ENCODE measurements at regions not wholly inside any gene's neighbourhood (a gene's known extent, or its start where the extent isn't known, plus 50 kb on each side); places are given as distances from the start of the nearest gene placed in this dataset.
"Not testable (repeated sequence)": the region's sequence is repeated elsewhere in the genome, so short reads cannot be mapped to it uniquely, and the experiment has no call there.

DNA sequence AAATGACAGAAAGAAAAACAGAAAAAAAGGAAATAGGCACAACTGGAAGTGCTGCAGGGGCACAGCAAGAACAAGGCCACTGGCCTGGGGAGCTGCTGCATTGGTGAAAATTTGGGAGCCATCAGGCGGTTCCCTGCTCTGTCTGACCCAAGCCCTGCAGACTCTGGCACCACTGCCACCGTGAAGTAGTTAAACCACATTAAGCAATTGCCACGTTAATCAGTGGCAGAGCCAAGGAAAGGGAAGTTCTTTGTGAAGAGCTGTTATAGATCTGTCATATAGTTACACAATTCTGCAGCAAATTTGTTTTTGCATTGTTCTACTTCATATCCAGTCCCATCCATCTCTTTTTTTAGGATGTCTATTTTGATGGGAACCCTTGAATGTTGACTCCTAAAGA is 915.3 kb downstream of the FSCB start:
- no peak for DNase-seq (ENCODE audit: low read depth)

DNA sequence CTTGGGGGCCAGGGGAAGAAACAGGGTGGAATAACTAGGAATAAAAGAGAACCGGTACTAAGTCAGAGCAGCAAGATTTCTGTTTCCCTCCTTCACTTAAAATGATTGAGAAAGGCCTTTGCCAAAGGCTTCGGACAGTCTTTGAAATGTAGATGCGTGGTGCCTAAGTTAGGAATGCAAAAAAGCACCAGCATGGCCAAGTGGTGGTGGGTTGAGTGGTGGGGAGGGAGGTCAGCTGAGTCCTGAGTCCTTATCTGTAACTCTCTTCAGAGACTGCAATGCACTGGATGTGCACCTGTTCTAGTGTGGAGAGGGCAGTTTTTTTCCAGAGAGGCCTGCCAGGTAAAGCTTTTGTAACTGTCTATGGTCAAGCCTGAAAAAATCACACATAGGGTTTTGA is 919.9 kb downstream of the FSCB start:
- DNase-seq (ENCODE audit: low read depth): no peak

DNA sequence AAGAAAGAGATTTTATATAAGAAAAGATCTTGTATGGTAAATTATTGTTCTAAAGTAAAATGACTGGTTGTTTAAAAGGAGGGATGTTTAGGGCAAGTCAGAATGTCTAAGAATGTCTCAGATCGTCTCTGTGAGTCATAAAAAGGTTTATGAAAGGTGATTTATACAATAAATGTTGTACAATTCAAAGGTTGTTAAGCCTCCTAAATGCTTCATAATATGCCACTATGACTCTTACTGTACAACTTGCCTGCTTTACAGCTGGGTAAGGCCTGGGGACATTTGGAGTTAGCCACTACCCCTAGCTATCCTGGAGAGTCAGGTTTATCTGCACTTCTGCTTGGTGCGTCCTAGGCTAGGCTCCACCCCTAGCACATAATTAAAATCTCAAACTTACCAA is 927.4 kb downstream of the FSCB start:
- DNase-seq (ENCODE audit: low read depth): no peak

DNA sequence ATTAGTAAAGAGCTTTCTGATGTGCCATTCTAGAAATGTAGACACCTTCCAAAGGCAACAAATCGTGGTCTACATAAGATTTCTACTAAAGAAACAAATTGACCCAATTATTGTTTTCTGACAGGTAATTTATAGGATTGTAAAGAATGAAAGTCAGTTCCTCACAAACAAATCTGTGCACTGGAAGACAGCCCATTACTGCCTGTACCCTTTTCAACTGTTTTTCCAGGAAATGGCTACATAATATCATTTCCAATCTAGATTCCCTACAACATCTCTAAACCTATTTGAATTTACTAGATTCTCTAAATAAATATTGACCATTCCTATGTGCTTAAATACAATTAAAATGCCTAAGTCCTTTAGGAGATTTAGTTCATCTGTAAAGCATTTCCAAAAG is 939.1 kb downstream of the FSCB start:
- no peak for DNase-seq (ENCODE audit: low read depth)

DNA sequence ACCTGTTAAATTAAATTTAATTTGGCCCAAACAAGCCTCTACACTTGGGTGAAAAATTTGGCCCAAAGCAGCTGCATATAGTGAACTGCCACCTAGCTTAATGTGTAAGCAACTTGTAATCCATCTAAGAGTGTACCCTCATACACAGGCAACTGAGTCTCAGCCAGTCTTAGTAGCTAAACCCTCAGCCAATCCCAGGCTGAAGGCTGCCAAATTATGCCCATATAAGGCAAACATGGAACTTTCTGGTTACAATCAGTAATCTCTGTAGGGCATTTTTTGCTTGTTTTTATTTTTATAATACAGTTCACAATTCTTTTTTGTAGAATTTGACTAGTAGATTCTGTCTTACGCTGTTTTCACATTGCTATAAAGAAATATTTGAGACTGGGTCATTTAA is 958.7 kb downstream of the FSCB start:
- DNase-seq (ENCODE audit: low read depth): no peak

DNA sequence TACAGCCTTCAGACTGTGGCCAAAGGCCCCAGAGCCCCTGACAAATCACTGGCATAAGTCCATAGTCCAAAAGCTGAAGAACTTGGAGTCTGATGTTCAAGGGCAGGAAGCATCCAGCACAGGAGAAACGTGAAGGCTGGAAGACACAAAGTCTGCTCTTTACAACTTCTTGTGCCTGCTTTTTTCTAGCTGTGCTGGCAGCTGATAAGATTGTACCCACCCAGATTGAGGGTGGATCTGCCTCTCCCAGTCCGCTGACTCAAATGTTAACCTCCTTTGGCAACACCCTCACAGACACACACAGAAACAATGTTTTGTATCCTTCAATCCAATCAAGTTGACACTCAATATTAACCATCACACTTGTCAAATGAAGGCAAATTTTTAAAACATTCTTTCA is 959.5 kb downstream of the FSCB start:
- DNase-seq (ENCODE audit: low read depth): not testable (repeated sequence)

DNA sequence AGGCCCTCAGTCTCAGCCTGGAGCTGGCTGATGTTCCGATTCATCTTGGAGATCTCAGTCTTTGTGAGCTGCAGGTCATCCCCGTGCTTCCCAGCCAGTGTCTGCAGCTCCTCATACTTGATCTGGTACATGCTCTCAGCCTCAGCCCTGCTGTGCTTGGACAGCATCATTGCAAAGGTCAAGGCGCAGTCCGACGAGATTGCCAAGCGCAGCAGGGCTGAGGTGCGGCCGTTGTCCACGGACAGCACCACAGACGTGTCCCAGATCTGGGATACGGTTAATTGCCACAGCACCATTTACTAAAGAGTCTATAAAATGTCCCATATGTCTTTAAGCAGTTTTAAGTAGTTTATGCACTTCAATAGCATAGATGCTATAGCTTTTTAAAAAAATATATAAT is 965.7 kb downstream of the FSCB start:
- no peak for DNase-seq (ENCODE audit: low read depth)

DNA sequence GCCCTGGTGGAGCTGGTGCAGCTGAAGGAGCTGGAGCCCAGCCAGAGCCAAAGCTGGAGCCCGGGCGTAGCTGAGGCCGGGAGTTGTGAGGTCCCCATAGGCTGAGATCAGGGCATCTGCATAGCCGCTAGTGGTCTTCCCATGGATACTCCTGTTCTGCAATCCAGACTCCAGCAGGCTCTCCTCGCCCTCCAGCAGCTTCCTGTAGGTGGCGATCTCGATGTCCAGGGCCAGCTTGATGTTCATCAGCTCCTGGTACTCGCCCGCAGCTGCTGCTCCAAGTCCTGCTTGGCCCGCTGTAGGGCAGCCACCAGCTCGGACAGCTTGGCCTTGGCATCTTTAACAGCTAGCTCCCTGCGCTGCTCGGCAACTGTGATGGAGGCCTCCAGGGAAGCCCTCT is 966.1 kb downstream of the FSCB start:
- peak; percentile 55 for DNase-seq (ENCODE audit: low read depth)

DNA sequence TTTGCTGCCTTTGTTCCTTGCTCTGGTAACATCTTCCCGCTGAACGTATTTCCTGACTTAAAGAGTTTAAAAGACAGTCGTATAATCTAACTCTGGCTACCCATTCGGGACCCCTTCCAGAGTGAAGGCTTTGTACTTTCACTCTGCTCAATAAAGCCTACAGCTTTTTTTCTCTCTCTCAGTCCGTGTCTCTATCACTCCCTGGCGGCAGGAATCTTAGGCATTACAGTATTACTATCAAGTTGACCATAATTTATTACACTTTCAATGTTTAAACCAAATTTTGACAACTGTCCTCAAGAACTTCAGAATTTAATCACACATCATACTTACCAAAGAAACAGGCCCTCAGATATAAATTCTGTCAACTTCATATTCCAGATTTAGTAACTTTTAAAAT is 967.9 kb downstream of the FSCB start:
- DNase-seq (ENCODE audit: low read depth): peak; percentile 51

DNA sequence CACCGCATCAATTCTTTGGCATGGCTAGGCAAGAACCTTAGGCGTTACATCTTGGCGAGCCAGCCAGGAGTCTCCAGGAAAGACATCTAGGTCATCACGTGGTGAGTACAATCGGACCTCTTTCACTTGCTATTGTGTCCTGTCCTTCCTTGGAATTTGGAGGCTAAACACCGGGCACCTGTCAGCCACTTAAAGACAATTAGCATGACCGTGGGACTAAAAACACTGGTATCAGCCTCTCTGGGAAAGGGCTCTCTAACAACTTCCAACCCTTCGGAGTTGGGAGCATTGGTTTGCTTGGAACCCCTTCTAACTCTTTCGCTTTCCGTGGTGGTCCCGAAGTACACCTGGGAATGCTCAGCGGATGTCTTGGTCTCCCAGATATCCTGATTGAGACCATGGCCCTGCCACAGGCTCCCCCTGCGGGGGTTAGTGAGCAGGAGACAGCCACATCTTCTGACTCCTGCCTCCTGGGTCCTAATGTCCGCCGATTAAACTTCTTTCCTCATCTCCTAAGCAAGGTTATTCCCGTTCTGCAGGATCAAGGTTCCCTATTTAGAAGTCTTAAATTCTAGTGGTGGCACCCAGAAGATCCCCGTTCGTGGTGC is 971.7 kb downstream of the FSCB start:
- no peak for DNase-seq (ENCODE audit: low read depth)

DNA sequence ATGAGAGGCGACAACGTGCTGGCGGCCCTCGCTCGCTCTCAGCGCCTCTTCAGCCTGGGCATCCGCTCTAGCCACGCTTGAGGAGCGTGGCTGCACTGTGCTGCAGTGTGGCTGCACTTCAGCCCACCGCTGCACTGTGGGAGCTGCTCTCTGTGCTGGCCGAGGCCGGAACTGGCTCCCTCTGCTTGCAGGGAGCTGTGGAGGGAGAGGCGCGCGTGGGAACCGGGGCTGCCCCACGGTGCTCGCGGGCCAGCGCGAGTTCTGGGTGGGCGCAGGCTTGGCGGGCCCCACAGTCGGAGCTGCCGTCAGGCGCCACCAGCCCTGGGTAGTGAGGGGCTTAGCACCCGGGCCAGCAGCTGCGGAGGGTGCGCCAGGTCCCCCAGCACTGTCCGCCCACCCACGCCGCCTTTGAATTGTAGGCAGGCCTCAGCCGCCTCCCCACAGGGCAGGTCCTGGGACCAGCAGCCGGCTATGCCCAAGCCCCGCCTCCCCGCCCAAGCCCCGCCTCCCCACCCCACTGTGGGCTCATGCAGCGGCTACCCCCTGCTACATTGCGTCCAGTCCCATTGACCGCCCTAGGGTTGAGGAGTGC is 974.2 kb downstream of the FSCB start:
- DNase-seq (ENCODE audit: low read depth): no peak

DNA sequence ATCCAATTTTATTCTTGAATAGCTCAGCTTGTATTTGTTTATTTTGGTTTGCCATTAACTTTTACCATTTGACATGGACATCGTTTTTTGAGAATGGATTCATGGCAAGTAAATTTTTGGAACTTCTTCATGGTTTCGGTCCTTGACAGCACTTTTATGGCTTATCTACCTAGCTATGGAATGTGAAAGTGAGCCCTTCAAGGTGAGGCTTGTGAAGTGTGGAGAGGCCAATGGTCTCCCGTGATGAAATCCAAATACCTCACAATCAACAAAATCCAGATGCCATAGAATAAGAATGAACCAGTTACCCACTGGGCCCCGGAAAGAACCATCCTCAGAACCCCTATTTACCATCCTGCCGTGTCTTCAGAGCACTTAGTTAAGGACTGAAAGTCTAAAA is 978.8 kb downstream of the FSCB start:
- DNase-seq (ENCODE audit: low read depth): no peak

DNA sequence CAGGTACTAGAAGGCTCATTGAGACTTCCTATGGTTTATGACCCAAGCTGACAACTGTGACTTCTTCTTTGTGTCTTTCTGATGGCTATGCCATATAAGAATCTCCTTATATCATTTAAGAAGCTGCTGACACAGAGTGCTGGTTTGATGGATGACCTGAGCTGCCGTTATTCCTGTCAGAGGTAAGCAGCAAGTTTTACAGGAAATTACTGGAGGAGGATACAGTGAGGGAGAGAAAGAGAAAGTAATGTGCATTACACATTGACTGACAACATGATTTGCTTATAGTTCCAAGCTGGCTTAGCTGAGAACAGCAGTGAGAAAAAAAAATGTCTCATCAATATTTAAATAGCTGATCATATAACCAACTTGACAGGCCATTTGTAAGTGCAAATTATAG is 981.4 kb downstream of the FSCB start:
- DNase-seq (ENCODE audit: low read depth): no peak

DNA sequence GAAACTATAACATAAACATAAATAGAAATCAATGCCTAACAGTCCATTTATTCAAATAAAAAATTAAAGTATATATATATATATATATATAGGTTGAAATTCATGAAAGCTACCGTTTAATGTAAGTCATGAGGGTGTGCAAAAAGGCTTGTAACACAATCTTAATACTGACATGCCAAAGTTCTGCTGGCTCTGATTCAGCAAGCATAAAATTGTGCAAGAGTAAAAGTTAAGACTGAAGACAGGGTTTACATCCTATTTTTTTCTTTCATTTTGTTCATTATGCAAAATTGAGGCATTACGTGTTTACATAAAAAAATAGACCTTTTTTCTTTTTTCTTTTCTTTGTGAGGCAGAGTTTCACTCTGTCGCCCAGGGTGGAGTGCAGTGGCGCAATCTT is 984.2 kb downstream of the FSCB start:
- DNase-seq (ENCODE audit: low read depth): no peak

DNA sequence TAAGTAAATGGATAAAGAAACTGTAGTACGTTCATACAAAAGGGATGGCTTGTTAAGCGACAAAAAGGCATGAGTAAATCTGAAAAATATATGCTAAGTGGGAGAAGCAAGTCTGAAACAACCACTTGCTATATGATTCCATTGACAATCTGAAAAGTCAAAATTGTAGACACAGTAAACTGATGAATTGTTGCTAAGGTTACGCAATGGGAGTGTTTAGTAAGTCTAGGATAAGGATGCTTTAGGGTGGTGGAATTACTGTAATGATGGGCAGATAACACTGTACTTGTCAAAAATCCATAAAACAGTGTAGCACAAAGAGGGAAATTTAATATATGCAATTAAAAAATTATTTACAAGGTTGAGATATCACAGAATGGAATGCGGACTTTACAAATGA is 984.9 kb downstream of the FSCB start:
- no peak for DNase-seq (ENCODE audit: low read depth)

DNA sequence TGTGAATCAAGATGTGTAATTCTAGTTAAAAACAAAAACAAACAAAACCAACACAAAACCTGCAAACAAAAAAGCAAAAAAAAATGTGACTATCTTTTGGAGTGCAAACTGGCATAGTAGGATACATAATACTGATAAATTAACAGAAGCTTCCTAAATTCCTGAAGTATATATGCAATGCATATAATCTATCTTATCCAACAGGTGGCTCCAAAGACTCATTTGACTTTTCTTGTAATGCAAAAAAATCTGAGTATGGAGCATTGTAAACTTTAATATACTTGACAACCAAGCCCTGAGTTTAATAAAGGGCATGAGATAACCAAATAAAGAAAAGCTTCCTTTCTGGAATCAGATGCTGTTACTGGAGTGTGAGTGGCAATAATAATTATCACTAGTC is 1003.6 kb downstream of the FSCB start:
- no peak for DNase-seq (ENCODE audit: low read depth)

DNA sequence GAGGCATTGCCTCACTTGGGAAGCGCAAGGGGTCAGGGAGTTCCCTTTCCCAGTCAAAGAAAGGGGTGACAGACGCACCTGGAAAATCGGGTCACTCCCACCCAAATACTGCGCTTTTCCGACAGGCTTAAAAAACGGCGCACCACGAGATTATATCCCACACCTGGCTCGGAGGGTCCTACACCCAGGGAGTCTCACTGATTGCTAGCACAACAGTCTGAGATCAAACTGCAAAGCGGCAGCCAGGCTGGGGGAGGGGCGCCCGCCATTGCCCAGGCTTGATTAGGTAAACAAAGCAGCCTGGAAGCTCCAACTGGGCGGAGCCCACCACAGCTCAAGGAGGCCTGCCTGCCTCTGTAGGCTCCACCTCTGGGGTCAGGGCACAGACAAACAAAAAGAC is 1014.7 kb downstream of the FSCB start:
- not testable (repeated sequence) for DNase-seq (ENCODE audit: low read depth)

DNA sequence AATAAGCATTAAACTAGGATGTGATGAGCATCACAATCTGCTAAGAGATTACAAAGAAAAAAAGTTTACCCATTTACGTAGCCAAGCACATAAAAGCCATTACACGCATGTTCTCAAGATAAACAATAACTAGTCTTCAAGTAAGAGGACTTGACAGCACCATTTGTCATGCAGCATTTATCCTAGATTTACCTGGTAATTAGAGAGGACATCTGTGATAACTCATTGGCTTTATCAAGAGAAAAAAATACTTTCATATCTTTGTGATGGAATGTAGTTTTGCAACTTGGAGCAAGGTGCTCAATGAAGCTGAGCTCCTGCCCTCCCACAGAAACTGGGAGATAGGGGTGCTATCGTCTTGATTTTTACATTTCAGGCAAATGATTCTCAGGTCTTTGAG is 1023.7 kb downstream of the FSCB start:
- no peak for DNase-seq (ENCODE audit: low read depth)

DNA sequence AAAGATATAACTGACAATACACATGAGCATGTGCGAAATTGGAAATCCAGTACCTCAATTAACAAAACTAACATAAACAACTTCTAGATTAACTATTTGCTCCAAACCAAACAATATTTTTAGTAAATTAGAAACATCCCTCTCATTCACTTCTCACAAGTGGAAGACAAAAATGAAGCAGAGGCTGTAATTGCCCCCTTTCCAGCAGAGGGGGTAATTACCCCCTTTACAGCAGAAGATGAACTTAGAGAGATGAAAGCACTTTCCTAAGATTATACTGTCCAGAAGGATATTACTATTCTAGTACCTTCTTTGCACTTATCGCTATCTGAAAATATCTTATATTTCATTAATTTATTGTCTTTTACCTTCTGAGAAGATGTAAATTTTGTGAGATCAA is 1025.2 kb downstream of the FSCB start:
- DNase-seq (ENCODE audit: low read depth): no peak

DNA sequence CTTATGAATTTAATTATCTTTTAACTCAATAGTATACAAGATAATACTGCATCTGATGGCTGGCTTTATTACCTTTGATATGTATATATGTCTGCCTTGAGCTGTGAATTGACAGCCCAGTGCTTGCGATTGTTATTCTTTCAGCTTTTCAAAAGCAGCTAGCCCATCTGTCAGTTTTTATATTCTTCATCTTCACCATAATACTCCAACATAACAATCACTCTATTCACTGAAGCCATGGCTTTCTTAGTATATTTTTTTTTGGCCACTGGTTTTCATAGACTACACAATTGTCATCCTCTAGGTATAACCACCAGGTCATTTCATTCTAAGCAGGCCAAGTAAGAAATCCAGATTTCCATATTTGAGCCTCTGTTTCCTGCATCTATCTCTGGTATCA is 1026.1 kb downstream of the FSCB start:
- no peak for DNase-seq (ENCODE audit: low read depth)

DNA sequence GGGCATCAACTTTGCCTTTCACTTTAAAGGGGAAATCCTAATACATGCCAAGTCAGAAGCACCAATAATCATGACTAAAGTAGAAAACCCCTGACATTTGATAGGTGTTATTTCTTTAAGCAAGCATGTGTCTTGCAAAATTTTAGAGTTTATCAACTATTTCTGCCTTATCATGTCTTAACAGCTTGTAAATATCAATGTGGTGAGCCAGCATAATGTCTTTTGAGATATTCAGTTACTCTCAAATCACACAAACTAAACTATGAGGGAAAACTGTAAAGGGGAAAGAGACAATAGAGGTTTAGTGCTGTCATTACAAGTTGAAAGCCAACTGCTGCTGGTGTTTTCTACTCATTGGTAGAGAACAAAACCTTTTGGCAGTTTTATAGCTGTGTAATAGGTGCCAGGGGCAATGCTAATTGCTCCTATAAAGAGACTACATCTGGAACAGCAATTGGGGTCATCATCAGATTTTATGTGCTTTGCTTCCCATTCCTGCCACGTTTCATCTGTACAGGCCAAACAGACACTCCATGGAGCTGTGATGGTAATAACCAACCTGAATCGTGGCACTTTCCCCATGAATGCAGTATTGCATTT is 1027.4 kb downstream of the FSCB start:
- DNase-seq (ENCODE audit: low read depth): no peak

DNA sequence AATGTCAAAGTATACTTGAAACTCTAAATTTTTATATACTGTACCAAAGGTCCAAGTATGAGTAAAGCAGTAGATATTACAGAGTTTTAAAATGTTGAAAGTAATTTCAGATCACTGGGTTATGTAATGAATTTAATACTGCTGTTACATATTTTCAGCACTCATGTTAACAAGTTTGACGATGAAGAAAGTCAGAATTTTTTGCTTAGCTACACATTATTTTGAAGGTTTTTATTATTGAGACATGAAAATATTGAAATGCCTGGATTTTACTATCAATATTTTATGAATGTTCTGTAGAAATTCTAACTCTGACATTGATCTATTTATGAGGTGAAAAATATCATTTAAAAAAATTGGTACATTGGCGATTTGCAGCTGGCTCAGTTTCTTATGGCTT is 1030.3 kb downstream of the FSCB start:
- no peak for DNase-seq (ENCODE audit: low read depth)

DNA sequence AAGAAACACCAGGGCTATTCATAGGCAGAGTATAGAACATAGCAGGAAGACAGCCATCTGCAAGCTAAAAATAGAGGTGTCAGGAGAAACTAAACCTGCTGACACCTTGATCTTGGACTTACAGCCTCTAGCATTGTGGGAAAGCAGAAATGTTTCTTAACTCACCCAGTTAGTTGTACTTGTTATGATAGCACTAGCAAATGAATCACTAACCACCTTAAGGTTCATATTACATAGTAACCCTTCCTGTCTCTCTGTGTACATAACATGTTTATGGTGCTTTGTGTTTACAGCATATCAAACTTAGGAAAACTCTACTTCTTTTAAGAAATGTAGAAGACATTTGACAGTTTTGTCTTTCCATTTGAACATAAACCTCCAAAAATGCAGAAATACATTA is 1031.3 kb downstream of the FSCB start:
- DNase-seq (ENCODE audit: low read depth): peak; percentile 40

DNA sequence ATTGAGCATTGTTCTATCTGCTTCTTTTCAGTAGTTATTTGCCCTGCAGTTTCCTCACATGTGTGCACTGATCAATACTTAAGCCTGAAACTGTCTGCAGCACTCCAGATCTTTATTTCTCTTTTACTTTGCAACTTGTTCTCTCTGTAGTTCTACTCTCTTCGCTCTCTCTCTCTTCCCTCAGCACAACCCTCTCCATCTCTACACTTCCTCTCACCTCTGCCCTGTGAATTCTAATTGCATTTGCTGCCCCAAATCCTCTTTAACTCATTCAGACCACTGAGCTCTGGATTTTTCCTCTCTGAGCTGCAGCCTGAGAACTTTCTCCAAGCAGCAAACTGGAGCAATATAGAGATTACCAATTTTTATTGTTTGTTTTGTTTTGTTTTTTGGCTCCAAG is 1035.5 kb downstream of the FSCB start:
- no peak for DNase-seq (ENCODE audit: low read depth)

Measured in HT1080 (cell line).